Gastroesophageal sphincter (tissue), 4 donors: ENCODE measurements at regions not wholly inside any gene's neighbourhood (a gene's known extent, or its start where the extent isn't known, plus 50 kb on each side); places are given as distances from the start of the nearest gene placed in this dataset.

Experiments
- ATAC-seq: fragments of 150-250 bp; one replicate; pipeline ENCODE4 v1.9.1; 2016; ENCODE audit warnings: mild to moderate bottlenecking, moderate library complexity
- H3K27ac ChIP-seq, 4 donors: fragments of 200-600 bp; sonication (generic) in 3 of 4; 1 replicate in 3 of 4; 2 replicates in 1 of 4; pipeline ENCODE4 v1.5.1; 2016 to 2019
- H3K27me3 ChIP-seq: fragments of 200-600 bp; sonication (generic); one replicate; pipeline ENCODE4 v1.5.1; 2019
- H3K36me3 ChIP-seq, 2 donors: fragments of 200-600 bp; sonication (generic); one replicate each; pipeline ENCODE4 v1.5.1; 2019; ENCODE audit warnings: control low read depth in 1 of 2
- H3K4me1 ChIP-seq, 3 donors: fragments of 200-600 bp; sonication (generic); 1 replicate in 2 of 3; 2 replicates in 1 of 3; pipeline ENCODE4 v1.5.1; 2016 to 2019; ENCODE audit warnings: control low read depth in 2 of 3
- H3K4me3 ChIP-seq, 2 donors: fragments of 200-600 bp; sonication (generic); one replicate each; pipeline ENCODE4 v1.5.1; 2019; ENCODE audit warnings: mild to moderate bottlenecking in 1 of 2, moderate library complexity in 1 of 2
- H3K9me3 ChIP-seq, 3 donors: fragments of 200-600 bp; sonication (generic); one replicate each; pipeline ENCODE4 v1.5.1; 2017 to 2019; ENCODE audit warnings: control low read depth in 2 of 3
- CTCF ChIP-seq, 4 experiments: fragments of 200-600 bp in 2 of 4; fragments of 450-650 bp in 2 of 4; sonication (generic) in 1 of 4; IDR thresholded peaks; one replicate each; pipeline ENCODE4 v1.5.1; 2017 to 2019; ENCODE audit warnings: antibody characterized with exemption in 4 of 4, mild to moderate bottlenecking in 2 of 4, moderate library complexity in 2 of 4
- EP300 ChIP-seq: sonication (generic); formaldehyde crosslinking; IDR thresholded peaks from one replicate; pipeline ENCODE4 v1.6.1; 2017; ENCODE audit warnings: antibody characterized with exemption, mild to moderate bottlenecking
- POLR2A ChIP-seq, 2 donors: fragments of 450-650 bp; IDR thresholded peaks; one replicate each; pipeline ENCODE4 v1.6.1; 2017; ENCODE audit warnings: antibody characterized with exemption in 2 of 2, mild to moderate bottlenecking in 2 of 2, moderate library complexity in 1 of 2
- POLR2AphosphoS5 ChIP-seq: sonication (generic); formaldehyde crosslinking; IDR thresholded peaks from one replicate; pipeline ENCODE4 v1.6.1; 2017; ENCODE audit warnings: antibody characterized with exemption
- WGBS, 2 donors: methylation state at CpG; one replicate each; pipeline ENCODE4 v1.1.5; 2018; ENCODE audit warnings: low coverage in 1 of 2; 5-methylcytosine and 5-hydroxymethylcytosine counted together

- no peak for ATAC-seq
- H3K4me1 ChIP-seq = no peaks in the 10 kb centered on the region
- H3K9me3 ChIP-seq = no peaks in the 10 kb centered on the region
- no peak overlapping the region for H3K27ac ChIP-seq
- H3K36me3 ChIP-seq = no peaks in the 10 kb centered on the region
- TF ChIP-seq CTCF (IDR thresholded peaks at IDR 0.05) (no peak), POLR2AphosphoS5 (no peak), EP300 (no peak), POLR2A (IDR thresholded peaks at IDR 0.05) (no peak)
- 67 to 100% methylated on average over 1 of the region's 1 CpG for WGBS, 2 donors
- no peak overlapping the region for H3K4me3 ChIP-seq
- no peaks in the 10 kb centered on the region for H3K27me3 ChIP-seq
Observed at GRCh38 chr3:70774641-70775040, 462.2 kb upstream of the MDFIC2 start.

DNA sequence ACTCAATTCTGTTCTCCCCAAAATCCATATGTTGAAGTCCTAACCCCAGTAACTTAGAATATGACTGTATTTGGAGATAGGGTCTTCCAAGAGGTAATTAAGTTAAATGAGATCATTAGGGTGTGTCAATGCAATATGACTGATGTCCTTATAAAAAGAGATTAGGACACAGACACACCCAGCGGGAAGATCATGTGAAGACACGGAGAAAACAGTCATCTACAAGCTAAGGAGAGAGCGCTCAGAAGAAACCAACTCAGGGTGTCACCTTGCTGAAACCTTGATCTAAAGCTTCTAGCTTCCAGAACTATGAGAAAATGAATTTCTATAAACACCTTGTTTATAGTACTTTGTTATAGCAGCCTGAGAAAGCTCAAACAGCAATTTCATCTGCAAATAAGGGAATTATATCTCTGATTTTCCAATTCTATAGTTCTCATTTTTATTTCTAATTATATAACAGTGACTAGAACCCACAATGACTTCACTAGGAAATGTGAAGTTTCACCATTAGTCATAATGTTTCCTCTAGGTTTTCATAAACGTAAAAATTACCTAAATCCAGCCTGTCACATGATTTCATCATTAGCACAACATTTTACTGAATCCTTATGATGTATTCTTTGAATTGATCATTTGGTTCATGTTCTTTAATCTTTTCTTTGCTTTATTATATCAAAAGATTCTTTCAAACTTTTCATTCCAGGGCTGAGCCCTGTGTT, 459.1 kb upstream of the MDFIC2 start:
- TF ChIP-seq CTCF (IDR thresholded peaks at IDR 0.05) (no peak), POLR2AphosphoS5 (no peak), POLR2A (IDR thresholded peaks at IDR 0.05) (no peak), EP300 (no peak)
- Histone ChIP-seq H3K27ac (no peak overlapping the region), H3K36me3 (no peaks in the 10 kb centered on the region), H3K27me3 (no peaks in the 10 kb centered on the region), H3K9me3 (no peaks in the 10 kb centered on the region), H3K4me3 (no peak overlapping the region), H3K4me1 (no peaks in the 10 kb centered on the region)
- ATAC-seq = no peak
- 85 to 91% methylated on average over 4 of the region's 4 CpGs for WGBS, 2 donors

- ATAC-seq = no peak
- H3K27ac ChIP-seq = no peak overlapping the region
- no peaks in the 10 kb centered on the region for H3K4me1 ChIP-seq
- 73 to 80% methylated on average over 1 of the region's 1 CpG for WGBS, 2 donors
- no peak overlapping the region for H3K4me3 ChIP-seq
- no peaks in the 10 kb centered on the region for H3K36me3 ChIP-seq
- TF ChIP-seq POLR2A (IDR thresholded peaks at IDR 0.05) = no peak
- no peak for TF ChIP-seq CTCF (IDR thresholded peaks at IDR 0.05)
- no peak for TF ChIP-seq POLR2AphosphoS5
- no peak for TF ChIP-seq EP300
- H3K27me3 ChIP-seq = no peaks in the 10 kb centered on the region
- no peaks in the 10 kb centered on the region for H3K9me3 ChIP-seq
Observed at GRCh38 chr3:70770650-70771049, 458.2 kb upstream of the MDFIC2 start.

DNA sequence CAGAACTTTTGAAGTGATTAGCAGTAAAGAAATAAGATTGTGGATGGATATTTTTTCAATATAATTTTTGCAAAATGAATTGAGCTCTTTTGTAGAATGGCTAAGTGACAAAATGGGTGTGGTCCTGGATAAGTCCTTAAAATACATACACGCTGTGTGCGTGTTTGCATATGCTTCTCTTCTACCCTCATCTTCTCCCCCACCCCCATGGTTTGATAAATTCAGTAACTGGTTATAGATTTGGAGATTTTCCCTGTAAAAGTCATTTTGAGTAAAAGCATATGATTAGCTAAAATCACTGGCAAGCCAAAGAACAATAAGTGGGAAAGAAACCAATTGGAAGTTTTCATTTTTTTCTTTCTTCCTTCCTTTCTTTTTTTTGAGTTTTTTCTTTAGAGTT, 453.9 kb upstream of the MDFIC2 start:
- Histone ChIP-seq H3K36me3 (no peaks in the 10 kb centered on the region), H3K27ac (no peak overlapping the region), H3K27me3 (no peaks in the 10 kb centered on the region), H3K4me3 (no peak overlapping the region), H3K9me3 (no peaks in the 10 kb centered on the region), H3K4me1 (no peaks in the 10 kb centered on the region)
- TF ChIP-seq POLR2AphosphoS5 (no peak), CTCF (IDR thresholded peaks at IDR 0.05) (no peak), EP300 (no peak), POLR2A (IDR thresholded peaks at IDR 0.05) (no peak)
- whole genome bisulfite sequencing, 2 donors = 48 to 79% methylated on average over 2 of the region's 2 CpGs
- ATAC-seq = no peak

DNA sequence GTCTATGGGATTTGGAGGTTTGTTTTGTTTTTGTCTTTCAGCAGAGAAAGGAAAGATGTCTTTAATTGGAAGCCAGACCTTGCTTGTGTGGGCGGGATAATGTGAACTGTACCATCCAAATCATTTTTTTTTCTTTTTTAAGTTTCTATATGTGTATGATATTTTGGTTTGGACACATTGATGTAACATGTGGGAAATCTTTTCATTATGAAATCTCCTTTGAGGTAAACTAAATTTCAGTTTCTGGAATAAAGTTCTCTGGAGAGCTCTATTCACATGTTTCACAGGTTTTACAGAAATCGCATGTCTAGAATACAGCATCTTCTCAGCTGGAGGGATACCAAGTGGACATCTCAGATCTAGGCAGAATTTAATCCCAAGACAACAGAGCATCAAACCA, 451.5 kb upstream of the MDFIC2 start:
- H3K9me3 ChIP-seq = no peaks in the 10 kb centered on the region
- no peak overlapping the region for H3K4me3 ChIP-seq
- 94 to 100% methylated on average over 2 of the region's 2 CpGs for WGBS, 2 donors
- TF ChIP-seq CTCF (IDR thresholded peaks at IDR 0.05) (no peak), EP300 (no peak), POLR2A (IDR thresholded peaks at IDR 0.05) (no peak), POLR2AphosphoS5 (no peak)
- H3K27me3 ChIP-seq = no peaks in the 10 kb centered on the region
- no peak overlapping the region for H3K27ac ChIP-seq
- no peaks in the 10 kb centered on the region for H3K36me3 ChIP-seq
- ATAC-seq = no peak
- H3K4me1 ChIP-seq = no peaks in the 10 kb centered on the region
